NCI-H1105 treated with DMSO at 0.1 percent for 48 hours (cell line): ENCODE measurements at regions not wholly inside any gene's neighbourhood (a gene's known extent, or its start where the extent isn't known, plus 50 kb on each side); places are given as distances from the start of the nearest gene placed in this dataset.

Experiments used
- DNase-seq: peaks from one replicate; lab custom pipeline; 2025; lab: John Stamatoyannopoulos, UW

DNA sequence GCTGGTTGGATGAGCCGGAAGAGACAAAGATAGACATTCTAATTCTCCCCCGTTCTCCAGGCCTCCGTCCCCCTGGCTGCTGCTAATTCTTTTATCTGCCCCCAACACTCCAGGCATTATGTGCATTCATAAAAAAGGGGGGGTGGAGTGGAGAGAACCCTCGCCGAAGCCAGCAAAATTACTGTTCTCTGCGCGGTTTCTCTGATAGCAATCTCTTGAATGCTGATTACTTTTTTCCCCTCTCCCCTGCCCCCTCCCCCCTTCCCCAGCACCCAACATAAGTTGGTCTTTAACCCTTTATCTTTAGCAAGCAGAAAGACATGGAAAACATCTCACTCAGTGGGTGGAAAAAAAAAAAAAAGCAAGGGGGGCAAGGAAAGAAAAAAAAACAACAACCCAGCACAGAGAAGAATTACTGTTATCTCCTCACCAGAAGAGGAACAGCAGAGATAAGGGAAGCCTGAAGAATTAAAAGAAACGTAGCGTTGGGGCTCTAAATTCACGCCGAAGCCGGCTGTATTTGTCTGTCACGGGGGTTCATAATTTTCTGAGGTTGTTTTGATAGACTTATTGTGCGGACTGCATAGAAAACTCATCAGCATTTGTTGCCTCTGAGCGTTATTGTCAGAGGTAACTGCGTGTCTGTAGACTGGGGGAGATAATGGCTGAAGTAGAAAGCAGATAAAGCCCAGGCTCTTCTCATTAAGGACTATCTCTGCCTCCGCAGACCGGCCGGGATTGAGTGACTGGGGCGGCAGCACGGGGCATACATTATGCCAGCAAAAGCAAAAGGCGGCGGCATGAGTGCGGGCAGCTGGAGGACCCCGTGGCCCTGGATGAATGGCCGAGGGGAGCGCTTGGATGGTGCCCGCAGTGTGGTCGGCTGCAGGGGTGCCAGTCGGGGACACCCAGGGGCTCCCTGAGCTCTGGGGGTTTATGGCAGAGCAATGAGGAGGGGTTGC, 126.9 kb downstream of the MRM1 start:
- peak; percentile 14 for DNase-seq

DNA sequence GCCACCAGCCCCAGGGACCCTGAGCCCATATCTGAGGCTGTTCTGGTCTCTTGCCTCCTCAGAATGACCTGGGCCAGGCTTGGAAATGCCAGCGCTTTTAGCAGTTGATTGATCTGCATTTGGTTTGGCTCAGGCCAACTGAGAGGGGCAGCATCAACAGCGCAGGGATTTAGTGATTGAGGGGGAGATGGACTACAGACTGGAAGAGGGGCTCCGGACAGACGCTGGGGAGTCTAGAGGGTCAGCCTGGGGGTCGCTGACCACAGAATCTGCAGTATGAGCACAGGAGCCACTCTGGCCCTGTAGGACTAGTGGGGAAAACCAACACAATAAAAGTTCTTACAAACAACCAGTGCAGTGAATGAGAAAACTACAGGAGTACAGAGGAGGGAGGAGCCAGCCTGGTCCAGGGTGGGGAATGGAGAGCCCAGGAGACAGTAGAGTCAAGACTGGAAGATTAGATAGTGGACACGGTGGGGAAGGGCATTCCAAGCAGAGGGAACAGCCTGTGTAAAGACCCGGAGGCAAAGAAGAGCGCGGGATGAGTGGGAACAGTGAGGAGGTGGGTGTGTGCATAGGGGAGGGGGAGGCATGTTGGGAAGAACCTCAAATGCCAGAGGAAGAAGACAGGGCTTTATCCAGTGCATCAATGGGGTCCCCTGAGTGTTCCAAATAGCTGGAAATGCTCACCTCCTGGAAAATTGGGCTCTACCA, 128.9 kb downstream of the MRM1 start:
- DNase-seq, result no peak

DNA sequence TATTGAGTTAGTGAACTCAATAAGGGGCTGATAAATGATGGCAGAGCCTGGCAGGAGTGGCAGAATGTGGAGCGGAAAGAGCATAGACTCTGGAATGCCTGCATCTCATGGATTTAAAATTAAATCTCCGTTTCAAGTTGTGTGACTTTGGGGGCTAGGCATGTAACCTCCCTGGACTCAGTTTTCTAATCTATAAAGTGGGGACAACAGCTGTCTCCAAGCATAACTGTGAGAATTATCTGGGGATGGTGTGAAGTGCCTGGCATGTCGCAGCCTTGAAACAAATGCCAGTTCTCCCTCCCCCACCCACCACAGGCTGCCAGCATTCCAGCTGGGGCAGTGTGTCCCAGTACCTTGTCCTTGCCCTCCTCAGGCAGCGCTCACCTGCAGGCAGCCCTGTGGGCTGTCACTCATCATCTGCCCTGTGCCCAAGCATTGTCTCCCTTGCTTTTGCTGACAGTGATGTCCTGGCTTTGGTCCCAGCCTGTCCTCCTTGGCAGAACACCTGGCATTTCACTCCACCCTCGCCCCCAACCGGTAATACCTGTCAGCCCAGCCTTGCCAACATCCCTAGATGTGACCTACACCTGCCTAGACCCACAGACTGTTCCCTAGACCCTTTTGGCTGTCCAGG, 129.6 kb downstream of the MRM1 start:
- DNase-seq, result peak; percentile 94

DNA sequence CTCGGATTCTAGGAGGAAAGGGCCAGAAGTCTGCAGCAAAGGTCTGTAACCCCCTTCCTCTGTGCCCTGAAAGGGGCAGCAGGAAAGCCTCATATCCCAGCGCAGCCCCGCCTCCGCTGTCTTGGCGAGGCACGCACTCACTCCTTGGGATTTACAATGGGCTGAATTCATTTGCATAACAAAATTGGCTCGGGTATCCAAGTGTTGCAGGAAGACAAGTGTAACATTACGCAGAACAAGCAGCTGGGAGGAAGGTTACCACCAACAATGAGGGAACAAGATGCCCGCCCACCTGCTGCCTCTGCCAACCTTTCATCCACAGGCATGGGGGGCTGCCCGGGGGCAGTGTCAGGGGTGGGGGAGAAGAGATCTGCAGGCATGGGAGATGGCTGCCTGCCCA, 130.4 kb downstream of the MRM1 start:
- DNase-seq, result peak; percentile 84

DNA sequence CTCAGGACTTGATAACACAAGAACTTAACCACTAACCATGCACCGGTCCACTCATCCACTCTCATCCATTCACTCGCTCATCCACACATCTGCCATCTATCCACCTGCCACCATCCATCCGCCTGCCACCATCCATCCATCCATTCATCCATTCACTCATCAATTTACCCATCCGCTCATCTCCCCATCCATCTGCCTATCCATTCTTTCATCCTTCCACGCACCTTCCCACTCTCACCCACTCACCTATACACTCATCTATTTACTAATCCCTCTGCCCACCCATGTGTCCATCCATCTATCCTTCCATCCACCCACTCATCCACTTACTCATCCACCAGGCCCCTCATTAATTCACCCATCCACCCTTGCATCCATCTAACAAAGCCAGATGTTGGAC, 131.0 kb downstream of the MRM1 start:
- DNase-seq, result no peak

DNA sequence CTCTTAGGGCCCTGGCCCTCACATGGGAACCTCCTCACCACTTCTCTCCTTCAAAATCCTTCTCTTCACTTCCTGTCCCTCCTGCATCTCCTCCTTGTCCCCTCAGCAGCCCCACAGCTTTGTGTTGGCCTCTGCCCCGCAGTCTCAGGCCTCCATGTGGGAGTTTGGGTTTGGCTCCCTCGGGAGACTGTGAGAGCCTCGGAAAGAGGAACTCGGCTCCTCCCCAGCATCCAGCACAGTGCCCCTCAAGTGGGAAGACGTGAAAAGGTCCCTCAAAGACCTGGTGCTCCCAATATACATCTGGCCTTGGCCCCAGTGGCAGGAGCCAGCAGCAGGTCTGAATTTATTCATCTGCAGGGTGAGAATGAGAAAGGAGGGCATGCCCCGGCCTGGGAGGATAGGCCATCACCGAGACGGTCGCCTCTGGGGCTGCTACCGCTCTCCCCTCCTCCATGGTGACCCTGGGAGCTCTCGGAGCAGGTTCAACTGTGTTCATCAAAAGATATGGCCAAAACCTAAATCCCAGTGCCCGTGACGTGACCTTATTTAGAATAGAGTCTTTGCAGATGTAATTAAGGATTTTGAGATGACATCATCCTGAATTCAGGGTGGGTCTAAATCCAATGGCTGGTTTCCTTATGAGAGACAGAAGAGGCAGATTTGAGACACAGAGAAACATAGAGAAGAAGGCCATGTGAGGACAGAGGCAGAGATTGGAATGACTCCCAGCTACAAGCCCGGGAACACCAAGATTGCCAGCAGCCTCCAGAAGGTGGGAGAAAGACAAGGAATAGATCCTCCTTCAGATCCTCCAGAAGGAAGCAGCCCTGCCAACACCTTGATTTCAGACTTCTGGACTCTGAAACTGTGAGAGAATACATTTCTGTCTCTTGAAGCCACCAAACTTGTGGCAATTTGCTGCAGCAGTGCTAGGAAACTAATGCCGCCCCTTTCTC, 135.1 kb downstream of the MRM1 start:
- DNase-seq, result no peak

DNA sequence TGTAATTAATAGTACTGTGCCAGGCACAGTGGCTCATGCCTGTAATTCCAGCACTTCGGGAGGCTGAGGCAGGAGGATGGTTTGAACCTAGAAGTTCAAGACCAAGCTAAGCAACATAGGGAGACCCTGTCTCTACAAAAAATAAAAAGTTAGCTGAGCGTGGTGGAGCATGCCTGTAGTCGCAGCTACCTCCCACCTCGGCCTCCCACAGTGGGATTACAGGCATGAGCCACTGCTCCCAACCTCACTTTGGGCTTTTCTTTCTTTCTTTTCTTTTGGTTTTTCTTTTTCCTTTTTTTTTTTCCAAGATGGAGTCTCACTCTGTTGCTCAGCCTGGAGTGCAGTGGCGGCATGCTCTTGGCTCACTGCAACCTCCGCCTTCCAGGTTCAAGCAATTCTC, 137.8 kb downstream of the MRM1 start:
- no peak for DNase-seq

DNA sequence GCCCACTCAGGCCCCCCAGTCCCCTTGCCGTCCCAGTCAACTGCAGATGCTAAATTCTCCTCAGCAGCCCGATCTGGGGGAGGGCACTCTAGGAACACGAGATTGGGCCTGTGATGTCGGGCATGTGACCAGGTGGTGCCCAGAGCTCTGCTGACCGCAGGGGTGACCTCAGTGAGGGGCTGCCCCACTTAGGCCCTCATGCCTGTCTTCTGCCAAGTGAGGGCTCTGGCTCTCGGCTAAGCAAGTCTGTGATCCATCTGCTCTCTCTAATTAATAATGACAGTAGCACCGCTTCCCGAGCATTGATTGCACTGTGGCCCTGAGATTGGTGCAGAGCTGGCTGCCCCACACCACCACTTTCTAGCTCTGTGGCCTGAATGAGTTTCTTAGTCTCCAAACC, 138.8 kb downstream of the MRM1 start:
- no peak for DNase-seq

DNA sequence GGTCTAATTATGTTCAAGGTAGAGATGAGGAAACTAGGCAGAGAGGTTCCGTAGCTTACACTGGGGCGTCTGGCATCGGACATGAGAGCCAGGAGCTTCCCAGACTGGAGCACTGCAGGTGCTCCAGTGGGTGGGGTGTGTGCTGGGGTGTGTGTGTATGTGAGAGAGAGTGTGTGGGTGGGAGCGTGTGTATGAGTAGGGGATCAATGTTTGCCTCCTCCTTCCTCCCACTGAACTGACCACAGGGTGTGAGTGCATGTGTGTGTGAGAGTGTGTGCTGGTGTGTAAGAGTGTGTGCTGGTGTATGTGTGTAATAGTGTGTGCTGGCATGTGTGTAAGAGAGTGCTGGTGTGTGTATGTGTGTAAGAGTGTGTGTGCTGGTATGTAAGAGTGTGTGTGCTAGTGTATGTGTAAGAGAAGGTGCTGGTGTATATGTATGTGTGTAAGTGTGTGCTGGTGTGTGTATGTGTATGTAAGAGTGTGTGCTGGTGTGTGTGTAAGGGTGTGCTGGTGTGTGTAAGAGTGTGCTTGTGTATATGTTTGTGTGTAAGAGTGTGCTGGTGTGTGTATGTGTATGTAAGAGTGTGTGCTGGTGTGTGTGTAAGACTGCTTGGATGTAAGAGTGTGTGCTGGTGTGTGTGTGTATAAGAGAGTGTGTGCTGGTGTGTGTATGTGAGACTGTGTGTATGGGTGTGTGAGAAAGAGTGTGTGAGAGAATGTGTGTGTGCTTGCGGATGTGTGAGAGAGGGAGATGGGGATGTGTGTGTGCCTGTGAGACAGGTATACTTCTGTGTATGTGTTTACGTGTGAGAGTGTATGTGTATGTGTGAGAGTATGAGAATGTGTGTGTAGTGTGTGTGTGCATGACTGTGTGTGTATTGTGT, 139.9 kb downstream of the MRM1 start:
- no peak for DNase-seq

DNA sequence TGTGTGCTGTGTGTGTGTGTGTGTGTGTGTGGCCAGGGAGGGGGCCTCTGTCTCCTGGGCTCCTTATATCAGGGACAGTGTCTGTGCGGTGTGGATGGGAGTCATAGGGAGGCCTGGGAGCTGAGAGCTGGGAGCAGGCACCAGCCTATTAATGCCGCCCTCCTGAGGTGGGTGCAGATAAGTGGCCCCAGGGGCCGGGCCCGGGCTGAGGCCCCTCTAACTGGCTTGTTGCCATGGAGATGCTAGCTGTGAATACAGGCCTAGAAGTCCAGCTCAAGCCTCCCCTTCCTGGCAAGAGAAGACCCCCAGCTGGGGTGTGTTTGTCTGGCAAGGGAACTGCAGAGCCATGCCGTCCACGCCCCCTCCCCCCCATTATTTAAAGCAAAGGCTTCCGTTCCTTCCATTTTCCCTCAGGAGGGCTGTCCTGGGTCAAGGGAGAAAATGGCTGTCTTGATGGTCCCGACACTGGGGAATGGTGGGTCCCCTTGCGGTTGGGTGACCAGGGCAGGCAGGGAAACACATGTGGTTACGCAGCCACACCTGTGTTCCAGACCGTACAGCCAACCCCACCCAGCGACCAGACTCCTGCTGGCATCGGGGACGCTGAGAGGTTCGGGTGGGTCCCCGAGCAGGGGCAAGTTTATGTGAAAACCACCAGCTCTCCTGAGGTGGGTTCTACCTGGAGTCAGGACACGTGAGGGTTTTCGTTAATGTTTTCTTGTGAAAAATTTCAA, 141.1 kb downstream of the MRM1 start:
- DNase-seq, result no peak

DNA sequence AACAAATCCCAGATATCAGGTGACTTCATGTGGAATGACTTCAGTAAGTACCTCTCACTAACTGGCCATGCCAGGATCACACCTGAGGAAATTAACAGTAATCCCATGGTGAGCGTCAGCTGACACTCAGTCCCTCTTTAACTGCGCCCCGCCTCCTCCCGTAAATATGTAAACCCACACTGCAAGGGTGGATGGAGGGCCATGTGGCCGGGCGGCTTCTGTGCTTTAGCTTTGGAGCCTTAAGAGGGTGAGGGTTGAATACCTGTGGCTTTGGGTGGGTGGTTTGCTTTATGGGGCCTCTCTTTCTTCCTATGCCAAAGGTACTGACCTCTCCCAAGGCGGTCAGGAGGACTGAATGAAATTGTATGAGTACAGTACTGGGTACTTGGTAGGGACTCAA, 141.7 kb downstream of the MRM1 start:
- no peak for DNase-seq

DNA sequence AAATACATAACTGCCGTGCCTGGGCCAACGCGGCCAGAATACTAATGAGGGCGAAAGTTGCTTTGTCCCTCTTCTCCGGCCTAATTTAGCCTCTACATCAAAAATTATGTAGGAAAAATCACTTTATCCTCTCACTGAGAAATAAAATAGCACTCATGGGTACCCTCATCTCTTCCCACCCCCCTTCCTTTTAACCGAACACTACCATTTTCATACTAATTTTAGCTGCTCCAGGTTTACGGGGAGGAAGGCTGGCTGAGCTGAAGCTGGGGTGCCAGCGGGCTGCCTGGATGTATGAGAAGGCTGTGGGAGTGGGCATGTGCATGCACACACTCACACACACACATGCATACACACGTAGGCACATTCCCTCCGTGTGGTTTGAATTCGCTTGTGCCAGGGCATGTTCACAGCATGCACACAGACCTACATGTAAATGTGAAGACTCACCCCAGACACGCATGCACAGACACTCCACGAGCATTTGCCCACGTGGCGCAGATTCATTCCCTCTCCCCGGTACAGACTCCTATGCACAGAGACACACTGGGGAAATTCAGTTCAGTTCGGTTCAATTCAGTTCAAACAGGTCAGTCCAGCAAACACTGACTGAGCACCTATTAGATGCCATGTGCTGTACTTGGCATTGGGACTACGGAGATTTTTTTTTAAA, 145.1 kb downstream of the MRM1 start:
- DNase-seq, result no peak

DNA sequence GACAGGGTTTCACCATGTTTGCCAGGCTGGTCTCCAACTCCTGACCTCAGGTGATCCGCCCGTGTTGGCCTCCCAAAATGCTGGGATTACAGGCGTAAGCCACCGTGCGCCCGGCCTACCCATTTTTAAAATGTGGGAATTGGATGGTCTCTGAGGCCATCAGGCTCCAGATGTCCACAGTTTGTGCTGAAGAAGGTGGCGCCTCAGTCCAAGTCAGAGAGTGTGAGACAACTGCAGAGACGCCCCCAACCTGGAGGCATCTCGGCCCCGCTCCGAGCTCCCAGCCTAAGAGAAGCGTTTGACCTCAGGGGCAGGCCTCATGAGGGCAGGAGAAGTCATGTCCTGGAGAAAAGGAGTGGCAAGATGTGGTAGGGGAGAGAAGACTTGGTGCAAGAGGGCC, 146.5 kb downstream of the MRM1 start:
- DNase-seq, result no peak

DNA sequence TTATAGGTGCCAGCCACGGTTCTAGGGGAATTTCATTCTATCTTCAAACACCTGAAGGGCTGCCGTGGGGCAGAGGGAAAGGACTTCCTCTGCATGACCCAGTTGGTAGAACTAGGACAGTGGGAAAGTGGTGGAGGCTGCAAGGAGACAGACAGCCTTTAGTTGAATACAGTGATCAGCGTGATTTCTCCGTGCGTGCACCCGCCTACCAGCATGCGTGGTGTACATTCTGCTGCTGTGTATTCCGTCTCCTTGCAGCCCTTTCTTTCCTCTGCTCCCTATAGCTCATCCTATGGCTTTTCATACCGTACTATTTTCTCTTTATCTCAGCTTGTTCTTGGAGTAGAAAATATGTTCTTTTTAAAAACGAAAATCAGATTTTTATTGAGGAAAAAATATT, 146.9 kb downstream of the MRM1 start:
- no peak for DNase-seq

DNA sequence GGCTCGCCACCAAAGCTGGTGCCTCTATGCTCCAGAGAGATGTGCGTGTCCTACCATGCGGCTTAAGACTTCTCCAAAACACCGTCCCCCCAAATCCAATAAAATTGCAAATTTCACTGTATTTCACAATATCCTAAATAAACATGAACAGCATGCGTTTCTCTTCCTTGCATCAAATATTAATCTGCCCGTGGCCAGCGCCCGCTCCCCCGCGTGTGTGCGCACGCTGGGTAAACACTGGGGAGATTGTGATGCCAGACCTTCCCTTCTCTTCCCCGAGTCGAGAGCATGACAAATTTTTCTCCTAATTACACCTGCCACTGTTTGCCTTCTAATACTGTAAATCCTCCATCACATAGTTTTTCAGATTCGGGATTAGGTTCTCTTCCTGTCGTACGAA, 148.1 kb downstream of the MRM1 start:
- no peak for DNase-seq

DNA sequence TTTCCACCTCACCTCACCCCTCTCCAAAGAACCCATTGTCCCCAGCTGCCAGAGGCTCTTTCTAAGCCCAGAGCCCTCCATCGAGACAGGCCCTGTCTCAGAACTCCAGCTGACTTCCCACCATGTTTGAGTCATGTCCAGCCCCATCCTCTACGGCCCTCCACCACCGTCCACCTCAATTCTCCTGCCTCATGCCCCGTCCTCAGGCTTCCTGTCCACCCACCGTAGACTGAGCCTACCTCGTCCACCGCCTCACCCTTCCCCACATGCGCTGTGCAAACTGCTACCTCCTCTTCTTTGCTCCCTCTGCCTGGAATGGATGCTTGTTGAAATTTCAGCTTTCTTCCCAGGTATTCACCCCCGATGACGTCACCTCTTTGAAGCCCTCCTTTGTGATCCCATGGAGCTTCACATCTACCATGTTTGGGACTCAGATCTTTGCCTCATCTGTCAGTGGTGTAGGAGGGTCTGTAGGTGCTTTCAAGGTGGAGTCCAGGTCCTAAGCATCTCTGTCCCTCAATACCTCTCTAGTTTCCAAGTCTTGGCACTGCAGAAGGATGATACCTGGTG, 149.0 kb downstream of the MRM1 start:
- DNase-seq, result no peak

DNA sequence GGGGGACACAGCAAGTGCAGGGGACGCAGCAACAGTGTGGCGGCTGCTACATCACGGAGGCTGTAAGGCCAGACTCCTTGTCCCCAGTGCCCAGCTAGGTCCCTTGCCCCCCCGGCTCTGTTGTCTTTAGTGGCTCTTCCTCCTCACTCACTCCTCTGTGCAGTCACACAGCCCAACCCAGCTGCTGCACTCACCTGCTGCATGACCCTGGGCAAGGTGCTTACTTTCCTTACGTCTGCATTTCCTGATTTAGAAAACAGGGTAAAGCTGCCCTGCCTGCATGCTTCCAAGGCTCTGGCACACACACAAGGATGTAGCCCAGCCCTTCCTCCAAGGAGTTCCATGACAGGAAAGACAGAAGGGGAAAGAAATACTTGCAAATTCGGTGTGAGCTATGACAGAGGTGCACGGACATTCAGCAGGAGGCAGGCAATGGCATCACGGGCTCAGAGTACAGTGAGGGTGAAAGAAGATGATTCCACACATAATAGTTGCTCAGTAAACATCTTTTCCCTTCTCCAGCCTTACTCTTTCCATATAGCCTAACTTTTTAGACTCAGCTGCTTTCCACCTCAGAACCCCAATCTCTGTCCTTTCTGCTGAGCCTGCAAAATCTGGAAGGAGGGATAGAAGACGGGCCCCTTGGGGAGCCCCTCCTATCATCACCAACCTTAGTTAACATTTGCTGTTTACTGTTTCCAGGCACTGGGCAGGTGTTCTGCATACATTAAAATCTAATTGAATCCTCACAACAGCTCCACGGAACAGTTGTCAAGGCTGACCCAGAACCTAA, 150.9 kb downstream of the MRM1 start:
- DNase-seq, result no peak

DNA sequence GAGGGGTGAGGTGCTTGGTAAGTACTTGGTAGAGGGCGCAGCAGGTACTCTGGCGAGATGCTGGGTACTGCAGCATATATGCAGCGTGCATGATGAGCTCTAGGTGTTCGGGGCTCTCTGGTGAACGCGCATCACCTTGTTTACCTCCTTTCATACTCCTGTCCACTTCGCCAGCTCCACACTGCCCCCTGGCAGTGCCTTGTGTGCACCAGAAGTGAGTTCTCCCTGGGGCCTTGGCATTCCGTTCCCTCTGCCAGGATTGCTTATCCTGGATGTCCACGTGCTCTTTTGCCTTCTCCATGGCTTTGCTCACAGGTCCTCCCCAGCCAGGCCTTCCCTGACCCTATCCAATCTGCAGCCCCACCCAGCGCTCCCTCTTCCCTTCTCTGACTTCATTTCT, 154.2 kb downstream of the MRM1 start:
- DNase-seq, result no peak
